ENCODE measurements at regions not wholly inside any gene's neighbourhood (a gene's known extent, or its start where the extent isn't known, plus 50 kb on each side); places are given as distances from the start of the nearest gene placed in this dataset.

GRCh38 chr6:19102936-19103335 is 715.8 kb downstream of the RNF144B start:
- no peak overlapping the region for H3K4me3 ChIP-seq (ENCODE audit: low read depth, low read length)
- DNase-seq (ENCODE audit: low read depth), result no peak
- TF ChIP-seq, protein P1, sequence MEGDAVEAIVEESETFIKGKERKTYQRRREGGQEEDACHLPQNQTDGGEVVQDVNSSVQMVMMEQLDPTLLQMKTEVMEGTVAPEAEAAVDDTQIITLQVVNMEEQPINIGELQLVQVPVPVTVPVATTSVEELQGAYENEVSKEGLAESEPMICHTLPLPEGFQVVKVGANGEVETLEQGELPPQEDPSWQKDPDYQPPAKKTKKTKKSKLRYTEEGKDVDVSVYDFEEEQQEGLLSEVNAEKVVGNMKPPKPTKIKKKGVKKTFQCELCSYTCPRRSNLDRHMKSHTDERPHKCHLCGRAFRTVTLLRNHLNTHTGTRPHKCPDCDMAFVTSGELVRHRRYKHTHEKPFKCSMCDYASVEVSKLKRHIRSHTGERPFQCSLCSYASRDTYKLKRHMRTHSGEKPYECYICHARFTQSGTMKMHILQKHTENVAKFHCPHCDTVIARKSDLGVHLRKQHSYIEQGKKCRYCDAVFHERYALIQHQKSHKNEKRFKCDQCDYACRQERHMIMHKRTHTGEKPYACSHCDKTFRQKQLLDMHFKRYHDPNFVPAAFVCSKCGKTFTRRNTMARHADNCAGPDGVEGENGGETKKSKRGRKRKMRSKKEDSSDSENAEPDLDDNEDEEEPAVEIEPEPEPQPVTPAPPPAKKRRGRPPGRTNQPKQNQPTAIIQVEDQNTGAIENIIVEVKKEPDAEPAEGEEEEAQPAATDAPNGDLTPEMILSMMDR (IDR thresholded peaks at IDR 0.05; ENCODE audit: low read depth, low read length, missing control alignments), result no peak

DNA sequence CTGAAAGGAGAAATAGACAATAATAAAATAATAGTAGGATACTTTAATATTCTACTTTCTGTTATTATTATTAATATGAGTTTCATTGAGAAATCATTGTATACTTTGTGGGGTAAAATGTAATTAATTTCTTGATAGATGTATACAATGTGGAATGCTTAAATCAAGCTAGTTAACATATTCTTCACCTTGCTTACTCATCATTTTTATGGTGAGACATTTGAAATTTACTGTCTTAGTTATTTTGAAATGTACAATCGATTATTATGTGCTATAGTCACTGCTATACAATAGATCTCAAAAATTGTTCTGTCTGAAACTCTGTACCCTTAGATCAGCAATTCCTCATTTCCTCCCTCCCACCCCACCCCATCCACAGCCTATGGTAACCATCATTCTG is 720.3 kb downstream of the RNF144B start:
- TF ChIP-seq, protein P1 (IDR thresholded peaks at IDR 0.05; ENCODE audit: low read depth, low read length, missing control alignments), result no peak
- H3K4me3 ChIP-seq (ENCODE audit: low read depth, low read length), result no peak overlapping the region
- no peak for DNase-seq (ENCODE audit: low read depth)

DNA sequence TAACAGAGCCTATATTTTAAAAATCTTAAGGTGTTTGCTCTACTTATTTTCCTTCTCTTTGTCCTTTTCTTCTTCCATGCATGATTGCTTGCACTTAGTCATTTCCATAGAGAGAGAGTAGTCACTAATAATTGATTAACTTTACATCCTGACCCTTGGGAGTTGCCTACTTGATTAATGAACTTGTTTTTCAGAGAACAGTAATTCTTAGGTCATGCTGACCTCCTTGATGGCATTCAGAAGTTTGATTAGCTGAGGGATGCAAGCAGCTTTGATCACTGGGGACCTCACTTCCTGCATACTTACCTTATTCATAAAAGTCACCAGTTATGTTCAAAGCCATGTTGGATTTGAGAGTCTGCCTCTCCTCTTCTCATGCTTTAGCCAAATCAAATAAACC is 715.6 kb upstream of the ID4 start:
- no peak overlapping the region for H3K4me3 ChIP-seq (ENCODE audit: low read depth, low read length)
- DNase-seq (ENCODE audit: low read depth), result no peak
- TF ChIP-seq, protein P1 (IDR thresholded peaks at IDR 0.05; ENCODE audit: low read depth, low read length, missing control alignments), result no peak

- TF ChIP-seq, protein P1 (IDR thresholded peaks at IDR 0.05; ENCODE audit: low read depth, low read length, missing control alignments), result no peak
- H3K4me3 ChIP-seq (ENCODE audit: low read depth, low read length), result no peak overlapping the region
- no peak for DNase-seq (ENCODE audit: low read depth)
These were observed 710.1 kb upstream of the ID4 start for GRCh38 chr6:19127081-19127480.

DNA sequence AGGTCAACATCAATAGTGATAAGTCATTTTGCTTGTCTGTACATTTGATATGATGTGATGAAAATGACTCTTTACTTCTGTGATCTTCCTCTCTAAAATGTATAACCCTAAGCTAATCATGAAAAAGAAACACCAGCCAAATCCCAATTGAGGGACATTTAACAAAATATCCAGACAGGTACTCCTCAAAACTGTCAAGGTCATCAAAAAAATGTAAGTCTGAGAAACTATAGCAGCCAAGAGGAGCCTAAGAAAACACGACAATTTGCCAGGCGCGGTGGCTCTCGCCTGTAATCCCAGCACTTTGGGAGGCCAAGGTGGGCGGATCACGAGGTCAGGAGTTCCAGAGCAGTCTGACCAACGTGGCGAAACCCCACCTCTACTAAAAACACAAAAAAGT is 708.5 kb upstream of the ID4 start:
- DNase-seq (ENCODE audit: low read depth), result no peak
- H3K4me3 ChIP-seq (ENCODE audit: low read depth, low read length), result no peak overlapping the region
- TF ChIP-seq, protein P1 (IDR thresholded peaks at IDR 0.05; ENCODE audit: low read depth, low read length, missing control alignments), result no peak

DNA sequence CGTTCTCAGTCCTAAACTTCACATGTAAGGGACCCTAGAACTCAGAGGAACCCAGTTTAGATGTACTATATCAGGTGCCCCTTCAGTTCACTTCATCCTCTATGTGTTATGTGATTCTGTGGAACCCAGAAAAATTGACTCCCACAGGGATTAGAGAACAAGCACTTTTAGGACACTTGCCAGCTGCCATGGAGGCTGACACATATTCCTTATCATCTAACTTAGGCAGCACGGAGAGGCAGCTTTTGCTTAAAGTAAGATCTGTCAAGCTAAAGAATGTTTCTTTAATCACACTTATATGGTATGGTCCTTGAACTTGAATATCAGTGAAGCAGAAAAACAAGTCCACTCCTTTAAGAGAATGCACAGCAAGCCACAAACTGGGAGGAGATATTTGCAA is 701.5 kb upstream of the ID4 start:
- DNase-seq (ENCODE audit: low read depth), result no peak
- TF ChIP-seq, protein P1 (IDR thresholded peaks at IDR 0.05; ENCODE audit: low read depth, low read length, missing control alignments), result no peak
- H3K4me3 ChIP-seq (ENCODE audit: low read depth, low read length), result no peak overlapping the region

GRCh38 chr6:19137505-19137904 is 699.7 kb upstream of the ID4 start:
- TF ChIP-seq, protein P1 (IDR thresholded peaks at IDR 0.05; ENCODE audit: low read depth, low read length, missing control alignments), result no peak
- DNase-seq (ENCODE audit: low read depth), result no peak
- H3K4me3 ChIP-seq (ENCODE audit: low read depth, low read length), result no peak overlapping the region

Data from GM12864 (cell line).